Cardiac fibroblast (primary cell): ENCODE measurements at regions not wholly inside any gene's neighbourhood (a gene's known extent, or its start where the extent isn't known, plus 50 kb on each side); places are given as distances from the start of the nearest gene placed in this dataset.

ENCODE experiments used
- DNase-seq, 2 donors: peaks; one replicate each; pipeline versions ENCODE4 v3.0.0 to v3.0.0-alpha.2; 2010; ENCODE audit warnings: low read depth in 2 of 2
- H3K4me3 ChIP-seq, 2 donors: replicated peaks in 1 of 2; 1 replicate in 1 of 2; 2 replicates in 1 of 2; pipeline ENCODE4 v1.5.1; 2011; ENCODE audit warnings: low read depth in 2 of 2, low read length in 2 of 2, mild to moderate bottlenecking in 2 of 2, moderate library complexity in 1 of 2
- CTCF ChIP-seq: IDR thresholded peaks from one replicate; pipeline ENCODE4 v1.5.1; 2011; ENCODE audit warnings: low read depth, mild to moderate bottlenecking, low read length, inconsistent platforms

DNA sequence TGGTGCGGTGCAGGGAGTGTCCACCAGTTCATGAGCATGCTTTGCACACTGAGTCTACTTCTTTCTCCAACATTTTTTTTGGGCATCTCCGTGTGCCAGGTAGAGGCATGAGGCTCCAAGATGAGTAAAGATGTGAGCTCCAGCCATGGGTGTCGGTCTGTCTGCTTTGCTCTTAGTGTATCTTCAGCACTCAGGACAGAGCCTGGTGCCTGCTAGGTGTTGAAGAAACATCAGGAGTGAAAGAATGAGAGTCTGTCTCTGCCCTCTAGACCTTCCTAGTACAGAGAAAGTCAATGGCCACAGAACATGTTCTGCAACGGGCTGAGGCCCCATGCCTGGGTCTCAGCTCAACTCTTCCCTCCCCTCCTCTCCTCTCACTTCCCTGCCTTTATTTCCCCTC is 486.5 kb downstream of the TBC1D22A start:
- no peak for TF ChIP-seq CTCF
- no peak overlapping the region for H3K4me3 ChIP-seq

GRCh38 chr22:47247579-47248240 is 485.3 kb downstream of the TBC1D22A start:
- H3K4me3 ChIP-seq, result no peak overlapping the region
- no peak for DNase-seq
- TF ChIP-seq CTCF, result no peak

More for the DNA sequence above, 486.5 kb downstream of the TBC1D22A start:
- DNase-seq, result no peak

- no peak for DNase-seq
- no peak overlapping the region for H3K4me3 ChIP-seq
- TF ChIP-seq CTCF, result no peak
Observed at GRCh38 chr22:47245786-47246185, 483.3 kb downstream of the TBC1D22A start.

GRCh38 chr22:47245286-47245685 is 482.8 kb downstream of the TBC1D22A start:
- DNase-seq, result no peak
- TF ChIP-seq CTCF, result no peak
- no peak overlapping the region for H3K4me3 ChIP-seq

GRCh38 chr22:47240116-47240515 is 477.7 kb downstream of the TBC1D22A start:
- no peak for DNase-seq
- TF ChIP-seq CTCF, result no peak

GRCh38 chr22:47239474-47239860 is 477.0 kb downstream of the TBC1D22A start:
- no peak for DNase-seq
- H3K4me3 ChIP-seq, result no peak overlapping the region
- TF ChIP-seq CTCF, result no peak

More at GRCh38 chr22:47240116-47240515, 477.7 kb downstream of the TBC1D22A start:
- H3K4me3 ChIP-seq, result no peak overlapping the region
